GM06990 (cell line): ENCODE measurements at regions not wholly inside any gene's neighbourhood (a gene's known extent, or its start where the extent isn't known, plus 50 kb on each side); places are given as distances from the start of the nearest gene placed in this dataset.

ENCODE experiments used
- DNase-seq: peaks from one replicate; pipeline ENCODE4 v3.0.0-alpha.2; 2011; ENCODE audit not compliant: insufficient read length; ENCODE audit errors: extremely low read depth
- H3K27me3 ChIP-seq: replicated peaks from 2 replicates; pipeline ENCODE4 v1.6.0; 2011; ENCODE audit warnings: low read length; ENCODE audit not compliant: control insufficient read depth, insufficient read depth
- H3K36me3 ChIP-seq: 2 replicates; pipeline ENCODE4 v1.5.1; 2011; ENCODE audit warnings: low read length; ENCODE audit not compliant: control insufficient read depth, insufficient read depth
- H3K4me3 ChIP-seq: replicated peaks from 2 replicates; pipeline ENCODE4 v1.5.1; 2011; ENCODE audit warnings: low read depth, mild to moderate bottlenecking, control low read depth, low read length
- TF ChIP-seq, protein P1 (sequence below): IDR thresholded peaks from 2 replicates; pipeline ENCODE4 v1.5.1; 2011; ENCODE audit warnings: low read length, control low read depth, mild to moderate bottlenecking, inconsistent platforms; ENCODE audit not compliant: insufficient read depth, poor library complexity, severe bottlenecking

DNA sequence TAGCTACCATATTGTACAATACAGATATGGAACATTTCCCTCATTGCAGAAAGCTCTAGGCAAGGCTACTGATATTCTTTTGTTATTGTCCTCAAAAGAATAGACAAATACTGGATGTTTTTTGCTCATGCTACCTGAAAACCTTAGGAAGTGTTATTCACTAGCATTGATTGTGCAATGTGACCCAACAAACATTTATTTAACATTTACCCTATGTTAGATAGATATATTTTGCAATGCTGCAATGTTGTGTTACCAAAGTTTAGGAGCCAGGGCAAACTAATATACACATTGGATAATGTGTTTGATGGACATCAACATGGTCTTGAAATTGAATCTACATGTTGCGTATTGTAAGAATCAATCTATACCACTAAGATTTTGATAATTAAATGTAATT lies 112.8 kb upstream of the CREB5 start:
- Histone ChIP-seq H3K36me3 (no peaks in the 10 kb centered on the region), H3K27me3 (no peaks in the 10 kb centered on the region; the same call in 1 of the 2 replicates), H3K4me3 (no peak overlapping the region)
- TF ChIP-seq, protein P1, sequence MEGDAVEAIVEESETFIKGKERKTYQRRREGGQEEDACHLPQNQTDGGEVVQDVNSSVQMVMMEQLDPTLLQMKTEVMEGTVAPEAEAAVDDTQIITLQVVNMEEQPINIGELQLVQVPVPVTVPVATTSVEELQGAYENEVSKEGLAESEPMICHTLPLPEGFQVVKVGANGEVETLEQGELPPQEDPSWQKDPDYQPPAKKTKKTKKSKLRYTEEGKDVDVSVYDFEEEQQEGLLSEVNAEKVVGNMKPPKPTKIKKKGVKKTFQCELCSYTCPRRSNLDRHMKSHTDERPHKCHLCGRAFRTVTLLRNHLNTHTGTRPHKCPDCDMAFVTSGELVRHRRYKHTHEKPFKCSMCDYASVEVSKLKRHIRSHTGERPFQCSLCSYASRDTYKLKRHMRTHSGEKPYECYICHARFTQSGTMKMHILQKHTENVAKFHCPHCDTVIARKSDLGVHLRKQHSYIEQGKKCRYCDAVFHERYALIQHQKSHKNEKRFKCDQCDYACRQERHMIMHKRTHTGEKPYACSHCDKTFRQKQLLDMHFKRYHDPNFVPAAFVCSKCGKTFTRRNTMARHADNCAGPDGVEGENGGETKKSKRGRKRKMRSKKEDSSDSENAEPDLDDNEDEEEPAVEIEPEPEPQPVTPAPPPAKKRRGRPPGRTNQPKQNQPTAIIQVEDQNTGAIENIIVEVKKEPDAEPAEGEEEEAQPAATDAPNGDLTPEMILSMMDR: no peak
- no peak for DNase-seq

DNA sequence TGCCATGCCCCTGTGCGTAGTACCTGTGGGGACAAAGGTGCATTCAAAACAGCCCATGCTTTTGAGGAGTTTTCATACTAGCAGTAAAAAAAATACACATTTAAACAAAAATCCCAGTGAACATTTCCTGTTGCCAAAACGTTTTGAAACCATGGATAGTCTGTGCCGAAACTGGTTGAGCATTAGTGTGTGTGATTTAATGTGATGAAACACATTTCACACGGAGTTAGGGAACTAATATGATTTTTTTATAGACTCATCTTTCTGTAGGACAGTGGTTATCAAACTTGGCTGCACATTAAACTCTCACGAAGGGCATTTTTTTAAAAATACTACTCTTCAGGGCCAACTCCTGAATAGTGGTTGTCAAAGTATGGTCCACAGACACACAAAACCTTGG lies 111.8 kb upstream of the CREB5 start:
- H3K36me3 ChIP-seq: no peaks in the 10 kb centered on the region
- no peaks in the 10 kb centered on the region; the same call in 1 of the 2 replicates for H3K27me3 ChIP-seq
- DNase-seq: no peak
- TF ChIP-seq, protein P1: no peak
- no peak overlapping the region for H3K4me3 ChIP-seq

DNA sequence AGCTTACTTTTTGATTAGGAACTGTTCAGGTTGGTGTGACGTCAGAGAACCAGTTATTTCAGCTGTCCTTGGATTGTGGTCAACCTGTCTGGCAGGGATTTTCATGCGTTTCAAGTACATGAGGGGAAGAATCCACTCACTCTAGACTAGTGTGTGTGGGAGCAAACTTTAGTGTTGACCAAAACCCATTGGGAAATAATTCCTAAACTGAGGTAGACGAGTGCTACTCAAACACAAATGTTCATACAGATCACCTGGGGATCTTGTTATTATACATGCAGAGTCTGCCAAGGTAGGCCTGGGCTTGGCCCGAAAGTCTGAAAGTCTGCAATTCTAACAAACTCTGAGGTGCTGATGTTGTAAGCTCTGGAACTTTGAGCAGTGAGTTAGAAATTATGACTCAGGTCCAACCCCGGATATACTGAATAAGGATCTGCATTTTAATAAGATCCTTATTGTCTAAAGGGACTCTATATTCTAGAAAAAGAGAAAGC lies 111.1 kb upstream of the CREB5 start:
- no peak overlapping the region for H3K4me3 ChIP-seq
- no peaks in the 10 kb centered on the region; the same call in 1 of the 2 replicates for H3K27me3 ChIP-seq
- TF ChIP-seq, protein P1: no peak
- H3K36me3 ChIP-seq: no peaks in the 10 kb centered on the region
- no peak for DNase-seq

DNA sequence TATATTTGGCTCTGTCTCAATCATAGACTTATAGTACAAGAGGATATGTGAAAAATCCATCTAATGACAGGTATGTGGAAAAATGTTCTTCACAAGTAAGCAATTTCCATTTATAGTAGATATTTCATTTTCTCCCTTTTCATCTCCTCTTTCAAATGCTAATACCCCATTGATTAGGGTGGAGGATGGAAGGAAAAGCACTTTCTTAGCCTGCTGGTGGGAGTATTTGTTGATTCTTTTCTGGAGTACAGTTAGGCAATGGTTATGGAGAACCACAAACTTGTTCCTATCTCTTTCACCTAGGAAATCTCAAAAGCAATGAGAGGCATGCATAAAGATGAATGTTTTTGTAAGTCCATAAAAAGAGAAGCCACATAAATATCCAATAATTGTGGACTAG lies 108.0 kb upstream of the CREB5 start:
- H3K27me3 ChIP-seq: no peaks in the 10 kb centered on the region
- no peak overlapping the region for H3K4me3 ChIP-seq
- TF ChIP-seq, protein P1: no peak
- no peaks in the 10 kb centered on the region for H3K36me3 ChIP-seq
- DNase-seq: no peak

DNA sequence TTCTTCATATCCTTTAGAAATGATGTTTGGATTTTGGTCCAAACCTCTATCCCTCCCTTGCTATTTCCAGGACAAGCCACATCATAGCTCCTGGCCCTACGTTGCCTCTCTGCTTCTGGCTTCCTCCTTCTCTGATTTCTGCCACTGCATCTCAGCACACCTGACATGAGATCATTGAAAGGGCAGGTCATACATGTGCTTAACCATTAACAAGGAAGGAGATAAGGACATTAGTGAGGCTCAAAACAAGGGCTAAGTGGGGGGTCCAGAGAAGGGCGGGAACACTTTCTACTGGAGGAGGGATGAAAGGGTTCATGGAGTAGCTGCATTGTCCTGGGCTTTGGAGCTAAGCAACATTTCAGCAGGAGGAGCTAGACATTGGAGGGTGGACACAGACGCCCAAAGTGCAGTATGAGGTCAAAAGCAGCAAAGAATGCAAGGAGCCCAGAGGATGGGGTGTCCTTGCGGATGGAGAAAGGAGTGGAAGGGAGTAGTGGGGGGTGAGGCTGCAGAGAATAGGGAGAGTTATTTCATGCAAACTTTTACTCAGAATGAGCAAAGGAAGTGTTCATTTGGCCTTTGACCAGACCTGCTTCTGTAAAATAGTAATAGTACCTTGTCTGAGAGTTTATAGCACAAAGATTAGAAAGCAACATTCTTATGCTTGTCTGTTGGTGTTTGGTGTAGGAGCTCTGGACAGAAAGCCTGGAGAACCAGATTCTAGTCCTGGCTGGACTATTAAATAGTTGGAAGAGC lies 102.4 kb upstream of the CREB5 start:
- no peak for DNase-seq
- no peaks in the 10 kb centered on the region for H3K27me3 ChIP-seq
- H3K36me3 ChIP-seq: no peaks in the 10 kb centered on the region
- TF ChIP-seq, protein P1: no peak
- H3K4me3 ChIP-seq: no peak overlapping the region
